ENCODE measurements at regions not wholly inside any gene's neighbourhood (a gene's known extent, or its start where the extent isn't known, plus 50 kb on each side); places are given as distances from the start of the nearest gene placed in this dataset.

- DNase-seq (ENCODE audit: low read depth, low spot score) (no peak), ATAC-seq (no peak)
- no peak overlapping the region for H3K4me3 ChIP-seq (replicated peaks in 1 of 2; ENCODE audit: low read depth in 1 of 2, low read length in 2 of 2)
- no peaks in the 10 kb centered on the region for H3K9me3 ChIP-seq (ENCODE audit: control insufficient read depth in 1 of 2, insufficient read depth in 1 of 2, low read depth in 1 of 2, low read length in 2 of 2)
- H3K27ac ChIP-seq (ENCODE audit: low read depth, low read length), result no peak overlapping the region
- no TSS peak for BruUV-seq (replicated peaks)
- H2AFZ ChIP-seq (ENCODE audit: low read depth, low read length, poor library complexity, severe bottlenecking), result no peak overlapping the region
- ChIA-PET POLR2A (no interaction called here), RAD21 (ENCODE audit: low non-redundant PET in 1 of 2, low total read pairs in 2 of 2, uncharacterized antibody in 2 of 2, unreplicated experiment in 2 of 2) (no interaction called here), CTCF (no interaction called here)
- TF ChIP-seq EGR1 (IDR thresholded peaks at IDR 0.05; ENCODE audit: low read depth) (no peak), ZFX (IDR thresholded peaks at IDR 0.05) (no peak), YY1 (IDR thresholded peaks at IDR 0.05; ENCODE audit: extremely low read depth, insufficient replicate concordance, low read depth, low read length) (no peak), SP1 (IDR thresholded peaks at IDR 0.05; ENCODE audit: low read depth) (no peak), SRF (IDR thresholded peaks at IDR 0.05; ENCODE audit: low read depth) (no peak), POLR2A (IDR thresholded peaks at IDR 0.05; ENCODE audit: borderline replicate concordance, extremely low read depth, insufficient read depth, insufficient read length) (no peak), MAX (IDR thresholded peaks at IDR 0.05) (no peak), REST (IDR thresholded peaks at IDR 0.05; ENCODE audit: low read depth) (no peak), ELF1 (IDR thresholded peaks at IDR 0.05; ENCODE audit: borderline replicate concordance, low read depth) (no peak)
- no peak overlapping the region for H3K4me2 ChIP-seq (ENCODE audit: low read length)
- no peaks in the 10 kb centered on the region for H4K20me1 ChIP-seq (ENCODE audit: insufficient read depth)
- no peaks in the 10 kb centered on the region for H3K79me2 ChIP-seq (ENCODE audit: insufficient read depth, low read length)
- H3K4me1 ChIP-seq (ENCODE audit: control insufficient read depth in 1 of 2, insufficient read depth in 2 of 2, low read length in 2 of 2), result no peaks in the 10 kb centered on the region
- no peaks in the 10 kb centered on the region for H3K9me2 ChIP-seq (ENCODE audit: insufficient read depth)
- no peaks in the 10 kb centered on the region for H3K36me3 ChIP-seq (ENCODE audit: control insufficient read depth in 1 of 2, insufficient read depth in 2 of 2, low read length in 2 of 2)
- no peaks in the 10 kb centered on the region for H3K27me3 ChIP-seq (ENCODE audit: insufficient read depth, low read length)
- intact Hi-C loops (cut with micrococcal nuclease), result no loop called here
- H3K9ac ChIP-seq (ENCODE audit: low read length), result no peak overlapping the region
Measured at GRCh38 chr13:109651311-109651710, 135.1 kb downstream of the IRS2 start.

All from HCT116 (cell line).